SK-N-SH (cell line): ENCODE measurements at regions not wholly inside any gene's neighbourhood (a gene's known extent, or its start where the extent isn't known, plus 50 kb on each side); places are given as distances from the start of the nearest gene placed in this dataset.

Experiments used
- CTCF ChIA-PET: fragments of 300-600, 350-600 bp; formaldehyde crosslinking; extraction: SDS; loops from one replicate; lab custom pipeline; 2021; lab: Yijun Ruan, JAX
- POLR2A ChIA-PET: fragments of 350-600 bp; sonication (Branson Sonifier 250); formaldehyde crosslinking; extraction: SDS; loops from one replicate; lab custom pipeline; 2020; ENCODE audit warnings: antibody characterized with exemption, inconsistent platforms; lab: Yijun Ruan, JAX
- DNase-seq: peaks from one replicate; pipeline ENCODE4 v3.0.0; 2012
- H2AFZ ChIP-seq: fragments of 200-600 bp; sonication (generic); 2 replicates; pipeline ENCODE4 v1.8.1; 2016; ENCODE audit warnings: antibody characterized with exemption, mild to moderate bottlenecking, low read depth
- H3F3A ChIP-seq: fragments of 200-600 bp; sonication (generic); replicated peaks from 2 replicates; pipeline ENCODE3; 2016; ENCODE audit warnings: antibody characterized with exemption, mild to moderate bottlenecking; ENCODE audit not compliant: insufficient read depth
- H3K27ac ChIP-seq, 2 experiments: fragments of 200-500 bp in 1 of 2; fragments of 200-600 bp in 1 of 2; sonication (Bioruptor generic) in 1 of 2; sonication (generic), shearing (Covaris generic) in 1 of 2; 2 replicates each; pipeline versions ENCODE4 v1.5.1 to v1.6.1; 2014 to 2016; ENCODE audit warnings: low read depth in 2 of 2, inconsistent platforms in 1 of 2, low read length in 1 of 2, mild to moderate bottlenecking in 1 of 2, mixed read lengths in 1 of 2
- H3K27me3 ChIP-seq: fragments of 200-600 bp; sonication (generic), shearing (Covaris generic); 2 replicates; pipeline ENCODE4 v1.6.1; 2016; ENCODE audit warnings: mixed run types; ENCODE audit not compliant: insufficient read depth
- H3K36me3 ChIP-seq, 2 experiments: fragments of 200-500 bp in 1 of 2; fragments of 200-600 bp in 1 of 2; sonication (Bioruptor generic) in 1 of 2; sonication (generic) in 1 of 2; replicated peaks in 1 of 2; 2 replicates each; pipeline versions ENCODE3 to v1.5.1; 2014 to 2016; ENCODE audit warnings: low read length in 1 of 2, mild to moderate bottlenecking in 1 of 2; ENCODE audit not compliant: insufficient read depth in 2 of 2, control insufficient read depth in 1 of 2
- H3K4me1 ChIP-seq, 2 experiments: fragments of 200-500 bp in 1 of 2; fragments of 200-600 bp in 1 of 2; sonication (Bioruptor generic) in 1 of 2; sonication (generic), shearing (Covaris generic) in 1 of 2; 2 replicates each; pipeline versions ENCODE4 v1.5.1 to v1.6.1; 2014 to 2016; ENCODE audit warnings: low read depth in 1 of 2, low read length in 1 of 2, mixed run types in 1 of 2; ENCODE audit not compliant: insufficient read depth in 2 of 2, control insufficient read depth in 1 of 2
- H3K4me2 ChIP-seq: fragments of 200-600 bp; sonication (generic), shearing (Covaris generic); 2 replicates; pipeline ENCODE4 v1.6.1; 2017; ENCODE audit warnings: mixed run types
- H3K4me3 ChIP-seq, 2 experiments: fragments of 200-500 bp in 1 of 2; fragments of 200-600 bp in 1 of 2; sonication (Bioruptor generic) in 1 of 2; sonication (generic), shearing (Covaris generic) in 1 of 2; 2 replicates each; pipeline versions ENCODE4 v1.5.1 to v1.8.1; 2014 to 2016; ENCODE audit warnings: low read depth in 2 of 2, inconsistent platforms in 1 of 2, low read length in 1 of 2, mild to moderate bottlenecking in 1 of 2, mixed read lengths in 1 of 2, moderate library complexity in 1 of 2
- H3K79me2 ChIP-seq: fragments of 200-600 bp; sonication (generic); 2 replicates; pipeline ENCODE4 v1.8.1; 2017; ENCODE audit warnings: mild to moderate bottlenecking; ENCODE audit not compliant: insufficient read depth
- H3K9ac ChIP-seq: fragments of 200-600 bp; sonication (generic); 2 replicates; pipeline ENCODE4 v1.6.1; 2017; ENCODE audit warnings: mixed run types
- H3K9me2 ChIP-seq: fragments of 200-600 bp; sonication (generic); 2 replicates; pipeline ENCODE4 v1.6.1; 2017; ENCODE audit warnings: mixed run types
- H3K9me3 ChIP-seq: fragments of 200-600 bp; sonication (generic); 2 replicates; pipeline ENCODE4 v1.6.1; 2017; ENCODE audit warnings: mixed run types, mild to moderate bottlenecking, moderate library complexity
- H4K20me1 ChIP-seq: fragments of 200-600 bp; sonication (generic); 2 replicates; pipeline ENCODE4 v1.6.1; 2017; ENCODE audit warnings: mild to moderate bottlenecking, mixed run types; ENCODE audit not compliant: insufficient read depth
- CHD2 ChIP-seq: fragments of 150-350 bp; IDR thresholded peaks from 2 replicates; pipeline ENCODE4 v1.6.1; 2018; ENCODE audit warnings: low read length; ENCODE audit not compliant: partially characterized antibody
- ELF1 ChIP-seq: IDR thresholded peaks from 2 replicates; pipeline ENCODE4 v1.4.0; 2012
- EP300 ChIP-seq, 2 experiments: IDR thresholded peaks; 2 replicates each; pipeline versions ENCODE4 v1.4.0 to v1.6.1; 2012; ENCODE audit warnings: borderline replicate concordance in 1 of 2, low read depth in 1 of 2, low read length in 1 of 2
- EZH2phosphoT487 ChIP-seq: fragments of 200-600 bp; sonication (generic); IDR thresholded peaks from 2 replicates; pipeline ENCODE4 v1.6.1; 2017; ENCODE audit warnings: low read depth, mixed run types, mild to moderate bottlenecking, antibody characterized with exemption, moderate library complexity, borderline replicate concordance
- FOSL2 ChIP-seq: IDR thresholded peaks from 2 replicates; pipeline ENCODE4 v1.4.0; 2012; ENCODE audit warnings: low read depth, mild to moderate bottlenecking, moderate library complexity, borderline replicate concordance
- FOXJ3 ChIP-seq: sonication (generic); formaldehyde crosslinking; IDR thresholded peaks from 2 replicates; pipeline ENCODE4 v1.5.1; 2020; ENCODE audit warnings: mild to moderate bottlenecking, missing genetic modification reagents
- GABPA ChIP-seq: IDR thresholded peaks from 2 replicates; pipeline ENCODE4 v1.4.0; 2012; ENCODE audit warnings: low read depth, mild to moderate bottlenecking
- JUND ChIP-seq: IDR thresholded peaks from 2 replicates; pipeline ENCODE4 v1.4.0; 2012
- NRF1 ChIP-seq: IDR thresholded peaks from 2 replicates; pipeline ENCODE4 v1.6.1; 2012; ENCODE audit warnings: low read depth, mild to moderate bottlenecking, low read length
- PBX3 ChIP-seq: IDR thresholded peaks from 2 replicates; pipeline ENCODE4; 2012
- POLR2AphosphoS5 ChIP-seq: IDR thresholded peaks from 2 replicates; pipeline ENCODE4 v1.6.1; 2012; ENCODE audit warnings: low read depth, low read length
- RAD21 ChIP-seq: IDR thresholded peaks from 2 replicates; pipeline ENCODE4 v1.6.1; 2012; ENCODE audit warnings: mild to moderate bottlenecking, low read length
- RCOR1 ChIP-seq: fragments of 150-350 bp; IDR thresholded peaks from 2 replicates; pipeline ENCODE4 v1.6.1; 2017; ENCODE audit warnings: antibody characterized with exemption, low read length
- REST ChIP-seq: IDR thresholded peaks from 2 replicates; pipeline ENCODE4 v1.6.1; 2012; ENCODE audit warnings: mild to moderate bottlenecking, low read depth, low read length, moderate library complexity
- RXRA ChIP-seq: IDR thresholded peaks from 2 replicates; pipeline ENCODE4 v1.4.0; 2012; ENCODE audit warnings: low read depth, mild to moderate bottlenecking, borderline replicate concordance
- TAF1 ChIP-seq: IDR thresholded peaks from 2 replicates; pipeline ENCODE4 v1.6.1; 2012; ENCODE audit warnings: low read depth, mild to moderate bottlenecking, low read length, moderate library complexity, borderline replicate concordance
- USF1 ChIP-seq: IDR thresholded peaks from 2 replicates; pipeline ENCODE4 v1.4.0; 2012; ENCODE audit warnings: low read depth, borderline replicate concordance
- YY1 ChIP-seq: IDR thresholded peaks from 2 replicates; pipeline ENCODE4 v1.4.0; 2012; ENCODE audit warnings: low read depth, mild to moderate bottlenecking
- WGBS: methylation state at CpG from one replicate; pipeline ENCODE4 v1.1.6; 2017; ENCODE audit warnings: low lambda C conversion rate; 5-methylcytosine and 5-hydroxymethylcytosine counted together

- Histone ChIP-seq H4K20me1 (no peaks in the 10 kb centered on the region), H3K4me1 (no peaks in the 10 kb centered on the region), H3K9ac (no peak overlapping the region), H3K36me3 (no peaks in the 10 kb centered on the region), H3F3A (no peaks in the 10 kb centered on the region), H3K9me3 (no peaks in the 10 kb centered on the region), H3K79me2 (no peaks in the 10 kb centered on the region), H3K9me2 (no peaks in the 10 kb centered on the region), H3K27ac (no peak overlapping the region), H2AFZ (no peak overlapping the region), H3K4me2 (no peak overlapping the region), H3K4me3 (no peak overlapping the region), H3K27me3 (no peaks in the 10 kb centered on the region)
- ChIA-PET POLR2A (no interaction called here), CTCF (no interaction called here)
- DNase-seq: no peak
- WGBS: 12% methylated on average over 4 of the region's 4 CpGs
- no peak for TF ChIP-seq RXRA
- TF ChIP-seq FOSL2: no peak
- no peak for TF ChIP-seq RAD21
- no peak for TF ChIP-seq USF1
- no peak for TF ChIP-seq TAF1
- TF ChIP-seq, all 33 proteins: peak for 0
These were observed 873.1 kb upstream of the TMPRSS15 start for GRCh38 chr21:19276665-19277064.

GRCh38 chr21:19286876-19287275, 883.3 kb upstream of the TMPRSS15 start:
- Histone ChIP-seq H2AFZ (no peak overlapping the region), H3K79me2 (no peaks in the 10 kb centered on the region), H3F3A (no peaks in the 10 kb centered on the region), H4K20me1 (no peaks in the 10 kb centered on the region), H3K36me3 (no peaks in the 10 kb centered on the region), H3K27ac (no peak overlapping the region), H3K27me3 (no peaks in the 10 kb centered on the region), H3K4me3 (no peak overlapping the region), H3K4me1 (no peaks in the 10 kb centered on the region), H3K9ac (no peak overlapping the region), H3K9me2 (no peaks in the 10 kb centered on the region), H3K4me2 (no peak overlapping the region), H3K9me3 (no peaks in the 10 kb centered on the region)
- TF ChIP-seq POLR2AphosphoS5: no peak
- POLR2A ChIA-PET: no interaction called here
- DNase-seq: no peak
- CTCF ChIA-PET: interaction anchor here (0.6 kb wide), 1 partner anchor 291 kb away, joined by 3 read pairs; no protein-coding TSS in a partner anchor
- WGBS: 29% methylated on average over 2 of the region's 2 CpGs

- H3K27ac ChIP-seq: no peak overlapping the region
- no peak overlapping the region for H3K9ac ChIP-seq
- no peaks in the 10 kb centered on the region for H3F3A ChIP-seq
- H3K4me2 ChIP-seq: no peak overlapping the region
- no peaks in the 10 kb centered on the region for H3K36me3 ChIP-seq
- no peaks in the 10 kb centered on the region for H4K20me1 ChIP-seq
- H3K9me3 ChIP-seq: no peaks in the 10 kb centered on the region
- H2AFZ ChIP-seq: no peak overlapping the region
- ChIA-PET CTCF (interaction anchor here (0.9 kb wide), 1 partner anchor 14 kb away, joined by 3 read pairs; no protein-coding TSS in a partner anchor), POLR2A (no interaction called here)
- TF ChIP-seq JUND: no peak
- no peak for TF ChIP-seq PBX3
- TF ChIP-seq FOXJ3 (CRISPR knock-in tag): no peak
- no peak for TF ChIP-seq TAF1
- TF ChIP-seq POLR2AphosphoS5: no peak
- no peak for TF ChIP-seq REST
- no peak for TF ChIP-seq RAD21
- TF ChIP-seq CHD2: no peak
- TF ChIP-seq YY1: no peak
- no peak for TF ChIP-seq EP300 (IDR thresholded peaks at IDR 0.05; ENCODE audit: borderline replicate concordance in 1 of 2, low read depth in 1 of 2, low read length in 1 of 2)
- no peak for TF ChIP-seq EZH2phosphoT487
- no peak for TF ChIP-seq NRF1
- TF ChIP-seq ELF1: no peak
- TF ChIP-seq RCOR1: no peak
- TF ChIP-seq GABPA: no peak
- H3K79me2 ChIP-seq: no peaks in the 10 kb centered on the region
- H3K4me1 ChIP-seq: no peaks in the 10 kb centered on the region
- no peak for DNase-seq
- no peak overlapping the region for H3K4me3 ChIP-seq
- no peaks in the 10 kb centered on the region for H3K27me3 ChIP-seq
- H3K9me2 ChIP-seq: no peaks in the 10 kb centered on the region
These were observed 886.7 kb upstream of the TMPRSS15 start for GRCh38 chr21:19290328-19290727.
